Activated CD4-positive, alpha-beta T cell treated with anti-CD3 and anti-CD28 coated beads, Interleukin-2, amount 50 U/mL, for 24 hours (primary cell): ENCODE measurements at regions not wholly inside any gene's neighbourhood (a gene's known extent, or its start where the extent isn't known, plus 50 kb on each side); places are given as distances from the start of the nearest gene placed in this dataset.
"Not testable (repeated sequence)": the region's sequence is repeated elsewhere in the genome, so short reads cannot be mapped to it uniquely, and the experiment has no call there.

Source experiments
- DNase-seq, 2 donors: peaks; one replicate each; pipeline ENCODE4 v3.0.0-alpha.2; 2020; ENCODE audit warnings: low read depth in 1 of 2, low spot score in 1 of 2

GRCh38 chr10:60476451-60476850, 86.8 kb upstream of the ANK3 start:
- DNase-seq: no peak

- DNase-seq: no peak
These were observed 83.9 kb upstream of the ANK3 start for GRCh38 chr10:60473557-60473956.

- no peak for DNase-seq
These were observed 80.4 kb upstream of the ANK3 start for GRCh38 chr10:60470091-60470490.

- not testable (repeated sequence) for DNase-seq
These were observed 79.5 kb upstream of the ANK3 start for GRCh38 chr10:60469147-60469546.

- no peak for DNase-seq
These were observed 77.5 kb upstream of the ANK3 start for GRCh38 chr10:60467202-60467546.

- DNase-seq: no peak
These were observed 76.9 kb upstream of the ANK3 start for GRCh38 chr10:60466267-60467201.

GRCh38 chr10:60465801-60466200, 76.1 kb upstream of the ANK3 start:
- DNase-seq: no peak

GRCh38 chr10:60464659-60465058, 75.0 kb upstream of the ANK3 start:
- DNase-seq: no peak

GRCh38 chr10:60463746-60464145, 74.1 kb upstream of the ANK3 start:
- DNase-seq: no peak

- no peak for DNase-seq
These were observed 72.0 kb upstream of the ANK3 start for GRCh38 chr10:60461688-60462087.

GRCh38 chr10:60459701-60460457, 70.2 kb upstream of the ANK3 start:
- DNase-seq: no peak

GRCh38 chr10:60456053-60456452, 66.4 kb upstream of the ANK3 start:
- no peak for DNase-seq

GRCh38 chr10:60454336-60454735, 64.7 kb upstream of the ANK3 start:
- no peak for DNase-seq

GRCh38 chr10:60453036-60453435, 63.4 kb upstream of the ANK3 start:
- no peak for DNase-seq

GRCh38 chr10:60450291-60450690, 60.6 kb upstream of the ANK3 start:
- DNase-seq: no peak

- DNase-seq: no peak
These were observed 58.6 kb upstream of the ANK3 start for GRCh38 chr10:60448246-60448645.

- no peak for DNase-seq
These were observed 57.2 kb upstream of the ANK3 start for GRCh38 chr10:60446851-60447250.

GRCh38 chr10:60446070-60446833, 56.6 kb upstream of the ANK3 start:
- no peak for DNase-seq

GRCh38 chr10:60444494-60445064, 54.9 kb upstream of the ANK3 start:
- DNase-seq: no peak

GRCh38 chr10:60443346-60443745, 53.7 kb upstream of the ANK3 start:
- no peak for DNase-seq

- DNase-seq: no peak
These were observed 51.8 kb upstream of the ANK3 start for GRCh38 chr10:60441515-60441914.
